SU-DHL-6 (cell line): ENCODE measurements at regions not wholly inside any gene's neighbourhood (a gene's known extent, or its start where the extent isn't known, plus 50 kb on each side); places are given as distances from the start of the nearest gene placed in this dataset.

Experiments used
- CTCF ChIP-seq: fragments of 200-600 bp; sonication (generic); IDR thresholded peaks from one replicate; pipeline ENCODE4 v1.5.1; 2017; ENCODE audit warnings: antibody characterized with exemption, mild to moderate bottlenecking, low read length, moderate library complexity; ENCODE audit not compliant: insufficient read depth, poor library complexity, severe bottlenecking
- EZH2phosphoT487 ChIP-seq: fragments of 200-600 bp; sonication (generic), shearing (Covaris generic); conservative IDR thresholded peaks from 2 replicates; pipeline ENCODE4 v1.6.1; 2018; ENCODE audit warnings: mild to moderate bottlenecking, antibody characterized with exemption, low read length, moderate library complexity, mixed read lengths

GRCh38 chr14:104357689-104358527, 219.5 kb downstream of the KIF26A start:
- TF ChIP-seq CTCF (no peak), EZH2phosphoT487 (no peak)
